NCI-H446 treated with DMSO at 0.1 percent for 48 hours (cell line): ENCODE measurements at regions not wholly inside any gene's neighbourhood (a gene's known extent, or its start where the extent isn't known, plus 50 kb on each side); places are given as distances from the start of the nearest gene placed in this dataset.
"Not testable (repeated sequence)": the region's sequence is repeated elsewhere in the genome, so short reads cannot be mapped to it uniquely, and the experiment has no call there.

ENCODE experiments used
- DNase-seq: peaks from one replicate; lab custom pipeline; 2025; lab: John Stamatoyannopoulos, UW

- no peak for DNase-seq
Observed at GRCh38 chr18:49731860-49732311, 81.4 kb downstream of the ACAA2 start.

GRCh38 chr18:49731421-49731841 is 81.9 kb downstream of the ACAA2 start:
- no peak for DNase-seq

GRCh38 chr18:49730951-49731391 is 82.4 kb downstream of the ACAA2 start:
- no peak for DNase-seq

- DNase-seq, result no peak
Observed at GRCh38 chr18:49728542-49728941, 84.8 kb downstream of the ACAA2 start.

- no peak for DNase-seq
Observed at GRCh38 chr18:49727816-49728215, 85.5 kb downstream of the ACAA2 start.

- no peak for DNase-seq
Observed at GRCh38 chr18:49726675-49726963, 86.7 kb downstream of the ACAA2 start.

GRCh38 chr18:49725809-49726674 is 87.3 kb downstream of the ACAA2 start:
- peak; percentile 87 for DNase-seq

- no peak for DNase-seq
Observed at GRCh38 chr18:49723648-49724180, 89.6 kb downstream of the ACAA2 start.

GRCh38 chr18:49722477-49722876 is 90.9 kb downstream of the ACAA2 start:
- no peak for DNase-seq

GRCh38 chr18:49721981-49722380 is 91.4 kb downstream of the ACAA2 start:
- no peak for DNase-seq

GRCh38 chr18:49720944-49721343 is 92.4 kb downstream of the ACAA2 start:
- DNase-seq, result not testable (repeated sequence)

- DNase-seq, result no peak
Observed at GRCh38 chr18:49717617-49718016, 95.7 kb downstream of the ACAA2 start.

- DNase-seq, result no peak
Observed at GRCh38 chr18:49716035-49716434, 97.3 kb downstream of the ACAA2 start.

- DNase-seq, result no peak
Observed at GRCh38 chr18:49709347-49709690, 104.0 kb downstream of the ACAA2 start.

- DNase-seq, result no peak
Observed at GRCh38 chr18:49708662-49709346, 104.5 kb downstream of the ACAA2 start.

GRCh38 chr18:49707599-49707998 is 105.7 kb downstream of the ACAA2 start:
- no peak for DNase-seq

GRCh38 chr18:49704334-49704733 is 109.0 kb downstream of the ACAA2 start:
- DNase-seq, result no peak

GRCh38 chr18:49701190-49701589 is 112.1 kb downstream of the ACAA2 start:
- no peak for DNase-seq

GRCh38 chr18:49699303-49699702 is 114.0 kb downstream of the ACAA2 start:
- DNase-seq, result no peak

- DNase-seq, result no peak
Observed at GRCh38 chr18:49698525-49699025, 114.8 kb downstream of the ACAA2 start.

- DNase-seq, result no peak
Observed at GRCh38 chr18:49697757-49698524, 115.4 kb downstream of the ACAA2 start.

- no peak for DNase-seq
Observed at GRCh38 chr18:49697049-49697448, 116.3 kb downstream of the ACAA2 start.
